Endothelial cell of umbilical vein (primary cell): ENCODE measurements at regions not wholly inside any gene's neighbourhood (a gene's known extent, or its start where the extent isn't known, plus 50 kb on each side); places are given as distances from the start of the nearest gene placed in this dataset.

Source experiments
- BruUV-seq: library from RNA; stranded (reverse); fragments of 400-500 nt; replicated peaks from 2 replicates; lab custom pipeline; 2021; lab: Mats Ljungman, UMichigan
- CTCF ChIA-PET: fragments of 300-600, 350-600 bp; sonication (Branson Sonifier 250); formaldehyde crosslinking; loops from one replicate; lab custom pipeline; 2021; ENCODE audit warnings: antibody characterized with exemption, inconsistent platforms; lab: Charles Lee
- POLR2A ChIA-PET: fragments of 300-600, 350-600 bp; sonication (Branson Sonifier 250); formaldehyde crosslinking; loops from one replicate; lab custom pipeline; 2021; ENCODE audit warnings: antibody characterized with exemption, inconsistent platforms; lab: Charles Lee
- DNase-seq: peaks from one replicate; pipeline ENCODE4 v3.0.0-alpha.2; 2011; ENCODE audit warnings: low read depth, low spot score
- FAIRE-seq: peaks from 2 replicates; lab custom pipeline; 2011; peaks lifted over from hg19 to GRCh38; lab: Jason Lieb, UNC
- H2AFZ ChIP-seq: 2 replicates; pipeline ENCODE4 v1.6.0; 2012; ENCODE audit warnings: low read depth, low read length, control low read depth, inconsistent platforms
- H3K27ac ChIP-seq: 2 replicates; pipeline ENCODE4 v1.5.1; 2011; ENCODE audit warnings: low read depth, mild to moderate bottlenecking, control low read depth, low read length, moderate library complexity; ENCODE audit not compliant: insufficient read depth
- H3K27me3 ChIP-seq, 2 experiments: 2 replicates each; pipeline versions ENCODE4 v1.6.0 to v1.6.1; 2011; ENCODE audit warnings: low read length in 2 of 2, mixed read lengths in 1 of 2; ENCODE audit not compliant: control insufficient read depth in 2 of 2, insufficient read depth in 2 of 2
- H3K36me3 ChIP-seq, 2 experiments: 2 replicates in 1 of 2; 3 replicates in 1 of 2; pipeline ENCODE4 v1.5.1; 2011; ENCODE audit warnings: low read length in 2 of 2, mild to moderate bottlenecking in 1 of 2, moderate library complexity in 1 of 2; ENCODE audit not compliant: control insufficient read depth in 2 of 2, insufficient read depth in 2 of 2; ENCODE audit errors: extremely low read depth in 1 of 2
- H3K4me1 ChIP-seq: 3 replicates; pipeline ENCODE4 v1.5.1; 2011; ENCODE audit warnings: mild to moderate bottlenecking, low read length; ENCODE audit not compliant: control insufficient read depth, insufficient read depth; ENCODE audit errors: extremely low read depth
- H3K4me2 ChIP-seq: 2 replicates; pipeline ENCODE4 v1.6.1; 2011; ENCODE audit warnings: low read length, control low read depth, mixed read lengths; ENCODE audit not compliant: insufficient read depth
- H3K4me3 ChIP-seq, 3 experiments: fragments of 200-600 bp in 1 of 3; sonication (generic), shearing (Covaris generic) in 1 of 3; replicated peaks in 1 of 3; 2 replicates each; pipeline ENCODE4 v1.5.1; 2011 to 2016; ENCODE audit warnings: control low read depth in 3 of 3, low read length in 3 of 3, mild to moderate bottlenecking in 2 of 3, inconsistent platforms in 1 of 3, low read depth in 1 of 3, moderate library complexity in 1 of 3; ENCODE audit not compliant: insufficient read depth in 1 of 3
- H3K79me2 ChIP-seq: 2 replicates; pipeline ENCODE4 v1.6.0; 2012; ENCODE audit warnings: low read length, inconsistent platforms; ENCODE audit not compliant: control insufficient read depth, insufficient read depth
- H3K9ac ChIP-seq: replicated peaks from 2 replicates; pipeline ENCODE3; 2011; ENCODE audit warnings: low read length, control low read depth; ENCODE audit not compliant: insufficient read depth; ENCODE audit errors: extremely low read depth
- H3K9me1 ChIP-seq: replicated peaks from 3 replicates; pipeline ENCODE4 v1.6.0; 2011; ENCODE audit warnings: mild to moderate bottlenecking, low read length; ENCODE audit not compliant: control insufficient read depth, insufficient read depth; ENCODE audit errors: extremely low read depth
- H3K9me3 ChIP-seq: replicated peaks from 2 replicates; pipeline ENCODE4 v1.5.1; 2012; ENCODE audit warnings: low read length, inconsistent platforms; ENCODE audit not compliant: control insufficient read depth, insufficient read depth
- H4K20me1 ChIP-seq: replicated peaks from 2 replicates; pipeline ENCODE3; 2011; ENCODE audit warnings: mild to moderate bottlenecking, low read length; ENCODE audit not compliant: control insufficient read depth, insufficient read depth; ENCODE audit errors: extremely low read depth
- CTCF ChIP-seq, 2 donors: IDR thresholded peaks; 1 replicate in 1 of 2; 2 replicates in 1 of 2; pipeline ENCODE4 v1.5.1; 2011; ENCODE audit warnings: low read length in 2 of 2, mild to moderate bottlenecking in 2 of 2, moderate library complexity in 2 of 2, control low read depth in 1 of 2, inconsistent platforms in 1 of 2, low read depth in 1 of 2; ENCODE audit not compliant: insufficient read depth in 1 of 2; ENCODE audit errors: extremely low read depth in 1 of 2
- EZH2 ChIP-seq: IDR thresholded peaks from 2 replicates; pipeline ENCODE4 v1.6.1; 2012; ENCODE audit warnings: borderline replicate concordance, low read depth, mild to moderate bottlenecking, moderate library complexity, low read length, inconsistent platforms; ENCODE audit not compliant: severe bottlenecking
- FOS ChIP-seq: IDR thresholded peaks from 2 replicates; pipeline ENCODE4 v1.6.1; 2011; ENCODE audit warnings: mild to moderate bottlenecking, low read length, moderate library complexity, borderline replicate concordance; ENCODE audit not compliant: insufficient read depth
- GATA2 ChIP-seq: IDR thresholded peaks from 2 replicates; pipeline ENCODE4 v1.7.0; 2011; ENCODE audit warnings: low read depth, mild to moderate bottlenecking, moderate library complexity, mixed read lengths, low read length; ENCODE audit not compliant: insufficient read length, insufficient read depth
- JUN ChIP-seq: IDR thresholded peaks from 2 replicates; pipeline ENCODE4 v1.6.1; 2011; ENCODE audit warnings: borderline replicate concordance, low read depth; ENCODE audit not compliant: insufficient read length, insufficient read depth
- MYC ChIP-seq: IDR thresholded peaks from one replicate; pipeline ENCODE4 v1.6.1; 2011; ENCODE audit warnings: mild to moderate bottlenecking, low read depth, low read length
- POLR2A ChIP-seq: IDR thresholded peaks from 2 replicates; pipeline ENCODE4 v1.6.1; 2012; ENCODE audit warnings: low read depth, mild to moderate bottlenecking, control low read depth, low read length
- POLR2AphosphoS5 ChIP-seq: IDR thresholded peaks from 2 replicates; pipeline ENCODE4 v1.6.1; 2012; ENCODE audit warnings: low read depth, mild to moderate bottlenecking, control low read depth, low read length, moderate library complexity; ENCODE audit not compliant: insufficient read depth
- dilution Hi-C: fragments of 300-500 bp; cut with MboI; formaldehyde crosslinking; loops from one replicate; pipeline ENCODE4 v1.15.0; 2019; ENCODE audit warnings: low sequenced_read_pairs; ENCODE audit not compliant: extremely low pct_ligation_motif_present
- intact Hi-C: fragments of 100-400 bp; cut with micrococcal nuclease; formaldehyde crosslinking; loops from one replicate; pipeline ENCODE4 v1.10.0; 2022
- TF ChIP-seq, protein P1 (sequence below): IDR thresholded peaks from 2 replicates; pipeline ENCODE4 v1.6.1; 2011; ENCODE audit not compliant: insufficient read depth, insufficient read length

- H4K20me1 ChIP-seq, result no peaks in the 10 kb centered on the region
- no peaks in the 10 kb centered on the region for H3K27me3 ChIP-seq
- no peaks in the 10 kb centered on the region for H3K36me3 ChIP-seq
- dilution Hi-C loops, result no loop called here
- no TSS peak for BruUV-seq
- H3K79me2 ChIP-seq, result no peaks in the 10 kb centered on the region
- CTCF ChIA-PET, result no interaction called here
- H3K4me3 ChIP-seq, result no peak overlapping the region
- POLR2A ChIA-PET, result no interaction called here
- no peak overlapping the region for H2AFZ ChIP-seq
- H3K4me1 ChIP-seq, result no peaks in the 10 kb centered on the region
- H3K27ac ChIP-seq, result no peak overlapping the region
- no peak for TF ChIP-seq EZH2
- TF ChIP-seq FOS, result no peak
- TF ChIP-seq POLR2A, result no peak
- TF ChIP-seq MYC, result no peak
- no peak for TF ChIP-seq POLR2AphosphoS5
- TF ChIP-seq CTCF (IDR thresholded peaks at IDR 0.05; ENCODE audit: extremely low read depth in 1 of 2, insufficient read depth in 1 of 2, low read depth in 1 of 2, low read length in 2 of 2), result no peak
- no peak for TF ChIP-seq GATA2
- TF ChIP-seq, protein P1, sequence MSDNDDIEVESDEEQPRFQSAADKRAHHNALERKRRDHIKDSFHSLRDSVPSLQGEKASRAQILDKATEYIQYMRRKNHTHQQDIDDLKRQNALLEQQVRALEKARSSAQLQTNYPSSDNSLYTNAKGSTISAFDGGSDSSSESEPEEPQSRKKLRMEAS, result no peak
- no peak for TF ChIP-seq JUN
- DNase-seq (no peak), FAIRE-seq (no peak)
- no peaks in the 10 kb centered on the region for H3K9me1 ChIP-seq
- no peak overlapping the region for H3K9ac ChIP-seq
- intact Hi-C loops, result loop anchor here (10.0 kb wide), 1 partner anchor 711 kb away; no protein-coding TSS in a partner anchor
- no peak overlapping the region for H3K4me2 ChIP-seq
- H3K9me3 ChIP-seq, result no peaks in the 10 kb centered on the region
These were observed 926.2 kb upstream of the SOX11 start for GRCh38 chr2:4765787-4766530.
